H1 (cell line): ENCODE measurements at regions not wholly inside any gene's neighbourhood (a gene's known extent, or its start where the extent isn't known, plus 50 kb on each side); places are given as distances from the start of the nearest gene placed in this dataset.

ENCODE experiments used
- CTCF ChIA-PET: fragments of 300-600 bp; sonication (Branson Sonifier 250); formaldehyde crosslinking; loops from one replicate; lab custom pipeline; 2021; ENCODE audit not compliant: partially characterized antibody; lab: Charles Lee
- POLR2A ChIA-PET: fragments of 300-600 bp; sonication (Branson Sonifier 250); formaldehyde crosslinking; loops from one replicate; lab custom pipeline; 2021; ENCODE audit warnings: inconsistent platforms; ENCODE audit not compliant: partially characterized antibody; lab: Charles Lee
- DNase-seq, 2 experiments: peaks; one replicate each; pipeline versions ENCODE4 v3.0.0 to v3.0.0-alpha.2; 2010 to 2022; ENCODE audit warnings: low spot score in 2 of 2, low read depth in 1 of 2, mixed read lengths in 1 of 2
- FAIRE-seq: peaks from 2 replicates; lab custom pipeline; 2011; peaks lifted over from hg19 to GRCh38; lab: Jason Lieb, UNC
- H2AFZ ChIP-seq: 2 replicates; pipeline ENCODE4 v1.8.1; 2012; ENCODE audit warnings: low read length, inconsistent platforms
- H2AK5ac ChIP-seq: 2 replicates; pipeline ENCODE4 v1.6.1; 2013; ENCODE audit warnings: low read depth, low read length
- H2BK120ac ChIP-seq: replicated peaks from 2 replicates; pipeline ENCODE3; 2013; ENCODE audit warnings: low read depth, low read length, inconsistent platforms
- H2BK12ac ChIP-seq: 2 replicates; pipeline ENCODE4 v1.6.1; 2013; ENCODE audit warnings: low read depth, low read length
- H2BK15ac ChIP-seq: 2 replicates; pipeline ENCODE4 v1.6.1; 2013; ENCODE audit warnings: low read length
- H2BK20ac ChIP-seq: 2 replicates; pipeline ENCODE4 v1.6.1; 2013; ENCODE audit warnings: low read length
- H2BK5ac ChIP-seq: 2 replicates; pipeline ENCODE4 v1.6.1; 2013; ENCODE audit warnings: low read depth, low read length
- H3K14ac ChIP-seq: 2 replicates; pipeline ENCODE4 v1.6.1; 2013; ENCODE audit warnings: inconsistent platforms; ENCODE audit not compliant: insufficient read length
- H3K18ac ChIP-seq: 2 replicates; pipeline ENCODE4 v1.6.1; 2013; ENCODE audit warnings: low read length; ENCODE audit errors: extremely low read depth
- H3K23ac ChIP-seq: 2 replicates; pipeline ENCODE4 v1.6.1; 2013; ENCODE audit warnings: inconsistent platforms; ENCODE audit not compliant: insufficient read length
- H3K23me2 ChIP-seq: 2 replicates; pipeline ENCODE4 v1.6.1; 2013; ENCODE audit warnings: low read depth, low read length
- H3K27ac ChIP-seq: 2 replicates; pipeline ENCODE4 v1.6.1; 2011; ENCODE audit warnings: low read depth, low read length, inconsistent platforms
- H3K27me3 ChIP-seq, 4 experiments: replicated peaks in 1 of 4; 1 replicate in 1 of 4; 2 replicates in 3 of 4; pipeline versions ENCODE4 v1.6.1 to v1.8.1; 2011 to 2013; ENCODE audit warnings: low read length in 3 of 4, mild to moderate bottlenecking in 3 of 4, inconsistent platforms in 2 of 4, mixed read lengths in 2 of 4, moderate library complexity in 1 of 4; ENCODE audit not compliant: control insufficient read depth in 3 of 4, insufficient read depth in 3 of 4; ENCODE audit errors: extremely low read depth in 1 of 4
- H3K36me3 ChIP-seq, 4 experiments: 2 replicates each; pipeline versions ENCODE4 v1.6.1 to v1.8.1; 2011 to 2013; ENCODE audit warnings: mild to moderate bottlenecking in 4 of 4, low read length in 3 of 4, moderate library complexity in 2 of 4, control low read depth in 1 of 4, inconsistent platforms in 1 of 4; ENCODE audit not compliant: insufficient read depth in 4 of 4, control insufficient read depth in 2 of 4
- H3K4ac ChIP-seq: replicated peaks from 2 replicates; pipeline ENCODE3; 2013; ENCODE audit warnings: low read length, low read depth, mixed read lengths, inconsistent platforms; ENCODE audit not compliant: insufficient read length
- H3K4me1 ChIP-seq, 4 experiments: replicated peaks in 1 of 4; 1 replicate in 1 of 4; 2 replicates in 3 of 4; pipeline versions ENCODE4 v1.6.1 to v1.8.1; 2011 to 2013; ENCODE audit warnings: low read length in 3 of 4, inconsistent platforms in 2 of 4, mixed read lengths in 1 of 4; ENCODE audit not compliant: insufficient read depth in 4 of 4, control insufficient read depth in 3 of 4
- H3K4me2 ChIP-seq, 2 experiments: 2 replicates each; pipeline versions ENCODE4 v1.6.1 to v1.8.1; 2011 to 2013; ENCODE audit warnings: low read depth in 2 of 2, low read length in 2 of 2, control low read depth in 1 of 2, inconsistent platforms in 1 of 2, mild to moderate bottlenecking in 1 of 2; ENCODE audit not compliant: insufficient read depth in 1 of 2
- H3K4me3 ChIP-seq, 4 experiments: fragments of 200-600, 300-600 bp in 1 of 4; sonication (generic), shearing (Covaris generic), sonication (Bioruptor Twin) in 1 of 4; 2 replicates each; pipeline versions ENCODE4 v1.5.1 to v1.8.1; 2011 to 2016; ENCODE audit warnings: low read length in 4 of 4, low read depth in 3 of 4, control low read depth in 2 of 4, inconsistent platforms in 2 of 4, mild to moderate bottlenecking in 2 of 4, mixed read lengths in 1 of 4, moderate library complexity in 1 of 4; ENCODE audit not compliant: insufficient read depth in 2 of 4; ENCODE audit errors: extremely low read depth in 1 of 4
- H3K56ac ChIP-seq: replicated peaks from 2 replicates; pipeline ENCODE3; 2013; ENCODE audit warnings: low read depth, mild to moderate bottlenecking, mixed read lengths, low read length, inconsistent platforms; ENCODE audit not compliant: insufficient read length
- H3K79me1 ChIP-seq: 2 replicates; pipeline ENCODE4 v1.6.1; 2013; ENCODE audit warnings: low read depth, low read length, control low read depth
- H3K79me2 ChIP-seq, 2 experiments: 2 replicates each; pipeline versions ENCODE4 v1.6.1 to v1.8.1; 2012 to 2013; ENCODE audit warnings: low read length in 2 of 2, mild to moderate bottlenecking in 2 of 2, inconsistent platforms in 1 of 2; ENCODE audit not compliant: insufficient read depth in 2 of 2, control insufficient read depth in 1 of 2
- H3K9ac ChIP-seq, 4 experiments: replicated peaks in 1 of 4; 1 replicate in 1 of 4; 2 replicates in 3 of 4; pipeline versions ENCODE4 v1.6.1 to v1.8.1; 2011 to 2013; ENCODE audit warnings: low read depth in 3 of 4, low read length in 3 of 4, control low read depth in 2 of 4, mild to moderate bottlenecking in 2 of 4, moderate library complexity in 2 of 4, inconsistent platforms in 1 of 4; ENCODE audit errors: extremely low read depth in 1 of 4
- H3K9me3 ChIP-seq, 2 experiments: 2 replicates each; pipeline versions ENCODE4 v1.6.1 to v1.8.1; 2012 to 2013; ENCODE audit warnings: mild to moderate bottlenecking in 2 of 2, moderate library complexity in 2 of 2, control low read depth in 1 of 2, inconsistent platforms in 1 of 2, low read depth in 1 of 2, low read length in 1 of 2, mixed read lengths in 1 of 2; ENCODE audit not compliant: insufficient read depth in 2 of 2
- H4K20me1 ChIP-seq, 2 experiments: replicated peaks in 1 of 2; 2 replicates each; pipeline versions ENCODE3 to v1.8.1; 2011 to 2013; ENCODE audit warnings: inconsistent platforms in 2 of 2, low read length in 2 of 2, mild to moderate bottlenecking in 1 of 2; ENCODE audit not compliant: insufficient read depth in 2 of 2, control insufficient read depth in 1 of 2
- H4K5ac ChIP-seq: 2 replicates; pipeline ENCODE4 v1.6.1; 2013; ENCODE audit warnings: low read length, low read depth, mixed read lengths, inconsistent platforms; ENCODE audit not compliant: insufficient read length
- H4K8ac ChIP-seq: 2 replicates; pipeline ENCODE4 v1.8.0; 2013; ENCODE audit warnings: mild to moderate bottlenecking, moderate library complexity, low read length, inconsistent platforms; ENCODE audit not compliant: insufficient read depth; ENCODE audit errors: extremely low read depth
- H4K91ac ChIP-seq: replicated peaks from 2 replicates; pipeline ENCODE3; 2013; ENCODE audit warnings: low read length, mixed read lengths, inconsistent platforms; ENCODE audit not compliant: insufficient read length
- CTCF ChIP-seq, 3 experiments: IDR thresholded peaks; 1 replicate in 2 of 3; 2 replicates in 1 of 3; pipeline versions ENCODE4 v1.5.1 to v1.6.1; 2011; ENCODE audit warnings: low read length in 3 of 3, mild to moderate bottlenecking in 3 of 3, inconsistent platforms in 2 of 3, low read depth in 1 of 3, moderate library complexity in 1 of 3; ENCODE audit not compliant: insufficient read depth in 1 of 3; ENCODE audit errors: control extremely low read depth in 1 of 3
- RAD21 ChIP-seq, 2 experiments: IDR thresholded peaks in 1 of 2; conservative IDR thresholded peaks in 1 of 2; 2 replicates each; pipeline ENCODE4 v1.6.1; 2011; ENCODE audit warnings: low read depth in 2 of 2, low read length in 2 of 2, improper control_type of control experiment in 1 of 2, inconsistent platforms in 1 of 2, mild to moderate bottlenecking in 1 of 2, moderate library complexity in 1 of 2
- SUZ12 ChIP-seq: fragments of 200-600 bp; sonication (generic); IDR thresholded peaks from 2 replicates; pipeline ENCODE4 v1.6.1; 2012; ENCODE audit warnings: mild to moderate bottlenecking, inconsistent platforms, low read length, moderate library complexity, mixed read lengths
- WGBS, 2 experiments: shearing (Covaris generic) in 1 of 2; methylation state at CpG; one replicate each; pipeline versions ENCODE4 v1.1.6 to v1.1.7; 2013 to 2015; ENCODE audit warnings: low lambda C conversion rate in 2 of 2, mixed read lengths in 2 of 2, inconsistent platforms in 1 of 2, low coverage in 1 of 2, missing lambda C conversion rate in 1 of 2; ENCODE audit not compliant: insufficient replicate concordance in 2 of 2, insufficient coverage in 1 of 2, insufficient read length in 1 of 2; ENCODE audit errors: extremely low coverage in 1 of 2, missing lambda C conversion rate in 1 of 2; 5-methylcytosine and 5-hydroxymethylcytosine counted together

- Histone ChIP-seq H2AK5ac (no peak overlapping the region; the same call in 1 of the 2 replicates), H2BK120ac (no peak overlapping the region), H3K36me3 (no peaks in the 10 kb centered on the region), H2AFZ (no peak overlapping the region), H3K9me3 (no peaks in the 10 kb centered on the region), H3K14ac (no peak overlapping the region), H3K4me2 (no peak overlapping the region), H3K79me1 (no peaks in the 10 kb centered on the region), H3K4me1 (no peaks in the 10 kb centered on the region; a peak in 1 of 7 replicates), H2BK20ac (no peak overlapping the region), H2BK5ac (0 out of 2 replicates have a peak overlapping the region, but pooled peaks have one; percentile 8), H3K9ac (no peak overlapping the region), H3K23me2 (no peaks in the 10 kb centered on the region; the same call in 1 of the 2 replicates), H3K27ac (no peak overlapping the region), H4K5ac (no peak overlapping the region), H3K27me3 (no peaks in the 10 kb centered on the region), H2BK12ac (peak overlapping the region; percentile 78; the same call in 1 of the 2 replicates), H4K8ac (no peak overlapping the region)
- FAIRE-seq = no peak
- no peak for DNase-seq
- POLR2A ChIA-PET = no interaction called here
- TF ChIP-seq CTCF (IDR thresholded peaks at IDR 0.05; ENCODE audit: control extremely low read depth in 1 of 3, insufficient read depth in 1 of 3, low read depth in 1 of 3, low read length in 3 of 3) = peak; percentile 46 to 53 (median 47)
- TF ChIP-seq SUZ12 = no peak
- TF ChIP-seq RAD21 (IDR thresholded peaks at IDR 0.05 in 1 of 2, conservative IDR thresholded peaks at IDR 0.05 in 1 of 2; ENCODE audit: low read depth in 2 of 2, low read length in 2 of 2) = peak; percentile 69 to 74
- TF ChIP-seq, all 59 proteins: peak for 2
- 82% methylated on average over 6 of the region's 6 CpGs; no CpG with 5 or more reads in 1 of the 2 experiments for WGBS, 2 experiments
- Histone ChIP-seq H2BK15ac (no peak overlapping the region), H3K23ac (no peak overlapping the region), H3K4ac (no peak overlapping the region), H3K56ac (no peak overlapping the region), H3K79me2 (no peaks in the 10 kb centered on the region), H4K20me1 (no peaks in the 10 kb centered on the region), H3K4me3 (no peak overlapping the region), H4K91ac (peak overlapping the region; percentile 44), H3K18ac (no peak overlapping the region)
- CTCF ChIA-PET = interaction anchor here (0.6 to 3.8 kb wide), 16 partner anchors 9 to 977 kb away, joined by 3 to 17 read pairs (median 3); no protein-coding TSS in a partner anchor
These were observed 177.9 kb downstream of the RPS24 start for GRCh38 chr10:78211561-78212051.
